ENCODE measurements at regions not wholly inside any gene's neighbourhood (a gene's known extent, or its start where the extent isn't known, plus 50 kb on each side); places are given as distances from the start of the nearest gene placed in this dataset.

DNA sequence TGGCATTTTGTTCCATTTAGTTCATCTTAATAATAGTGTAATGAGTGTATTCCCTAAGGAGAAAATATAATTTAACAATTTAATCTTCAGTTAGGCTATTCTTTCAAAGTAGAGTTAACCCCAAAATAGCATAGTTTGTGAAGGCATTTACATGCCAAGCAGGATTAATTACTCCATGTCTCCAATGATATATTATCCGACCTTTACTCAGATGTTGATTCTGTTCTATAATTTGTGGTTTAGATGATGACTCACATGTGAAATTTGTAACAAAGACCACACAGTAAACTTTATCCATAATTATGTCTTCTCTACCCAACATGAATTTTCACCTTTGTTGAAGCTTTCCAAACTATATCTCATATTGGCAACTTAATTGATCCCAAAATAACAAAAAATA lies 2065.2 kb downstream of the MRPL39 start:
- TF ChIP-seq, protein P1, sequence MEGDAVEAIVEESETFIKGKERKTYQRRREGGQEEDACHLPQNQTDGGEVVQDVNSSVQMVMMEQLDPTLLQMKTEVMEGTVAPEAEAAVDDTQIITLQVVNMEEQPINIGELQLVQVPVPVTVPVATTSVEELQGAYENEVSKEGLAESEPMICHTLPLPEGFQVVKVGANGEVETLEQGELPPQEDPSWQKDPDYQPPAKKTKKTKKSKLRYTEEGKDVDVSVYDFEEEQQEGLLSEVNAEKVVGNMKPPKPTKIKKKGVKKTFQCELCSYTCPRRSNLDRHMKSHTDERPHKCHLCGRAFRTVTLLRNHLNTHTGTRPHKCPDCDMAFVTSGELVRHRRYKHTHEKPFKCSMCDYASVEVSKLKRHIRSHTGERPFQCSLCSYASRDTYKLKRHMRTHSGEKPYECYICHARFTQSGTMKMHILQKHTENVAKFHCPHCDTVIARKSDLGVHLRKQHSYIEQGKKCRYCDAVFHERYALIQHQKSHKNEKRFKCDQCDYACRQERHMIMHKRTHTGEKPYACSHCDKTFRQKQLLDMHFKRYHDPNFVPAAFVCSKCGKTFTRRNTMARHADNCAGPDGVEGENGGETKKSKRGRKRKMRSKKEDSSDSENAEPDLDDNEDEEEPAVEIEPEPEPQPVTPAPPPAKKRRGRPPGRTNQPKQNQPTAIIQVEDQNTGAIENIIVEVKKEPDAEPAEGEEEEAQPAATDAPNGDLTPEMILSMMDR (IDR thresholded peaks at IDR 0.05), result no peak
- TF ChIP-seq POLR2A (IDR thresholded peaks at IDR 0.05), result no peak

Measured in body of pancreas (tissue), 4 donors.